HEK293 (cell line): ENCODE measurements at regions not wholly inside any gene's neighbourhood (a gene's known extent, or its start where the extent isn't known, plus 50 kb on each side); places are given as distances from the start of the nearest gene placed in this dataset.

Experiments
- CTCF ChIA-PET: fragments of 350-600 bp; formaldehyde crosslinking; extraction: SDS; loops from one replicate; lab custom pipeline; 2021; ENCODE audit warnings: antibody characterized with exemption; lab: Yijun Ruan, JAX
- POLR2A ChIA-PET: fragments of 300-600 bp; formaldehyde crosslinking; extraction: SDS; loops from one replicate; lab custom pipeline; 2020; ENCODE audit warnings: antibody characterized with exemption, inconsistent platforms; lab: Yijun Ruan, JAX
- H3K27ac ChIP-seq: fragments of 200-500 bp; sonication (Bioruptor generic); 2 replicates; pipeline ENCODE4 v1.5.1; 2014; ENCODE audit warnings: low read depth, low read length, control low read depth, inconsistent platforms; ENCODE audit errors: extremely low read depth
- H3K36me3 ChIP-seq, 2 experiments: fragments of 200-500 bp in 1 of 2; sonication (Bioruptor generic) in 1 of 2; 1 replicate in 1 of 2; 2 replicates in 1 of 2; pipeline ENCODE4 v1.5.1; 2014 to 2017; ENCODE audit warnings: inconsistent platforms in 2 of 2, low read length in 2 of 2; ENCODE audit not compliant: control insufficient read depth in 2 of 2, insufficient read depth in 1 of 2
- H3K4me1 ChIP-seq: fragments of 200-500 bp; sonication (Bioruptor generic); 2 replicates; pipeline ENCODE4 v1.5.1; 2014; ENCODE audit warnings: mild to moderate bottlenecking, low read length, inconsistent platforms; ENCODE audit not compliant: control insufficient read depth, insufficient read depth
- H3K4me3 ChIP-seq: 2 replicates; pipeline ENCODE4 v1.5.1; 2011; ENCODE audit warnings: low read depth, mild to moderate bottlenecking, control low read depth, low read length, moderate library complexity
- H3K9me3 ChIP-seq: fragments of 200-500 bp; sonication (Bioruptor generic); 2 replicates; pipeline ENCODE4 v1.5.1; 2014; ENCODE audit warnings: low read depth, low read length, inconsistent platforms; ENCODE audit not compliant: control insufficient read depth, insufficient read depth
- GLIS1 ChIP-seq: fragments of 450-650 bp; formaldehyde crosslinking; IDR thresholded peaks from 2 replicates; pipeline ENCODE4 v1.5.1; 2016; ENCODE audit warnings: missing biosample characterization, missing genetic modification characterization
- HOXC10 ChIP-seq: sonication (generic); formaldehyde crosslinking; IDR thresholded peaks from 2 replicates; pipeline ENCODE4 v1.8.1; 2023; ENCODE audit warnings: mild to moderate bottlenecking, missing genetic modification reagents
- HOXD13 ChIP-seq: sonication (generic); formaldehyde crosslinking; IDR thresholded peaks from 2 replicates; pipeline ENCODE4 v1.8.0; 2022; ENCODE audit warnings: missing genetic modification reagents, borderline replicate concordance
- INSM2 ChIP-seq: fragments of 450-650 bp; formaldehyde crosslinking; IDR thresholded peaks from 2 replicates; pipeline ENCODE4 v1.5.1; 2016; ENCODE audit warnings: missing biosample characterization, missing genetic modification characterization
- KLF16 ChIP-seq: fragments of 450-650 bp; formaldehyde crosslinking; IDR thresholded peaks from 2 replicates; pipeline ENCODE4 v1.5.1; 2017; ENCODE audit warnings: missing biosample characterization, missing genetic modification characterization
- PBX3 ChIP-seq: sonication (generic); formaldehyde crosslinking; IDR thresholded peaks from 2 replicates; pipeline ENCODE4 v1.8.1; 2022; ENCODE audit warnings: mild to moderate bottlenecking, moderate library complexity, missing genetic modification reagents
- RBAK ChIP-seq: fragments of 450-650 bp; formaldehyde crosslinking; IDR thresholded peaks from 2 replicates; pipeline ENCODE4 v1.5.1; 2016; ENCODE audit warnings: missing biosample characterization, missing genetic modification characterization
- TSHZ1 ChIP-seq: fragments of 450-650 bp; formaldehyde crosslinking; IDR thresholded peaks from 2 replicates; pipeline ENCODE4 v1.5.1; 2016; ENCODE audit warnings: missing biosample characterization, missing genetic modification characterization, borderline replicate concordance
- WT1 ChIP-seq: fragments of 450-650 bp; formaldehyde crosslinking; IDR thresholded peaks from 2 replicates; pipeline ENCODE4 v1.5.1; 2016; ENCODE audit warnings: missing biosample characterization, missing genetic modification characterization
- ZBTB7A ChIP-seq: fragments of 450-650 bp; formaldehyde crosslinking; IDR thresholded peaks from 2 replicates; pipeline ENCODE4 v1.5.1; 2016; ENCODE audit warnings: low read depth, missing biosample characterization, missing genetic modification characterization
- ZFP3 ChIP-seq: fragments of 450-650 bp; formaldehyde crosslinking; IDR thresholded peaks from 2 replicates; pipeline ENCODE4 v1.5.1; 2016; ENCODE audit warnings: low read depth, missing biosample characterization, missing genetic modification characterization
- ZNF10 ChIP-seq: fragments of 450-650 bp; formaldehyde crosslinking; IDR thresholded peaks from 2 replicates; pipeline ENCODE4 v1.5.1; 2017; ENCODE audit warnings: missing biosample characterization, missing genetic modification characterization
- ZNF132 ChIP-seq: fragments of 450-650 bp; formaldehyde crosslinking; IDR thresholded peaks from 2 replicates; pipeline ENCODE4 v1.5.1; 2017; ENCODE audit warnings: missing biosample characterization, missing genetic modification characterization, borderline replicate concordance
- ZNF398 ChIP-seq: fragments of 450-650 bp; formaldehyde crosslinking; IDR thresholded peaks from 2 replicates; pipeline ENCODE4 v1.5.1; 2017; ENCODE audit warnings: missing biosample characterization, missing genetic modification characterization
- ZNF514 ChIP-seq: fragments of 450-650 bp; formaldehyde crosslinking; IDR thresholded peaks from 2 replicates; pipeline ENCODE4 v1.5.1; 2016; ENCODE audit warnings: missing biosample characterization, missing genetic modification characterization
- ZNF548 ChIP-seq: fragments of 450-650 bp; formaldehyde crosslinking; IDR thresholded peaks from 2 replicates; pipeline ENCODE4 v1.5.1; 2016; ENCODE audit warnings: missing biosample characterization, missing genetic modification characterization
- ZNF600 ChIP-seq: fragments of 450-650 bp; formaldehyde crosslinking; IDR thresholded peaks from 2 replicates; pipeline ENCODE4 v1.5.1; 2016; ENCODE audit warnings: missing biosample characterization, missing genetic modification characterization
- ZNF610 ChIP-seq: fragments of 450-650 bp; formaldehyde crosslinking; IDR thresholded peaks from 2 replicates; pipeline ENCODE4 v1.5.1; 2016; ENCODE audit warnings: missing biosample characterization, missing genetic modification characterization, borderline replicate concordance
- ZNF626 ChIP-seq: fragments of 450-650 bp; sonication (Bioruptor Pico); formaldehyde crosslinking; IDR thresholded peaks from 2 replicates; pipeline ENCODE4 v1.5.1; 2018; ENCODE audit warnings: missing biosample characterization, missing genetic modification characterization, inconsistent platforms
- ZNF654 ChIP-seq: fragments of 450-650 bp; formaldehyde crosslinking; IDR thresholded peaks from 2 replicates; pipeline ENCODE4 v1.5.1; 2016; ENCODE audit warnings: low read depth, missing biosample characterization, missing genetic modification characterization
- ZNF701 ChIP-seq: fragments of 450-650 bp; formaldehyde crosslinking; IDR thresholded peaks from 2 replicates; pipeline ENCODE4 v1.5.1; 2016; ENCODE audit warnings: missing biosample characterization, missing genetic modification characterization
- ZNF704 ChIP-seq: fragments of 450-650 bp; formaldehyde crosslinking; IDR thresholded peaks from 2 replicates; pipeline ENCODE4 v1.5.1; 2016; ENCODE audit warnings: missing biosample characterization, missing genetic modification characterization
- ZNF785 ChIP-seq: fragments of 450-650 bp; formaldehyde crosslinking; IDR thresholded peaks from 2 replicates; pipeline ENCODE4 v1.5.1; 2016; ENCODE audit warnings: missing biosample characterization, missing genetic modification characterization
- ZNF791 ChIP-seq: fragments of 450-650 bp; formaldehyde crosslinking; IDR thresholded peaks from 2 replicates; pipeline ENCODE4 v1.5.1; 2016; ENCODE audit warnings: missing biosample characterization, missing genetic modification characterization
- ZSCAN23 ChIP-seq: fragments of 450-650 bp; formaldehyde crosslinking; IDR thresholded peaks from 2 replicates; pipeline ENCODE4 v1.5.1; 2016; ENCODE audit warnings: missing biosample characterization, missing genetic modification characterization

GRCh38 chr2:150417278-150417677 is 70.2 kb downstream of the RND3 start:
- H3K27ac ChIP-seq: no peak overlapping the region
- TF ChIP-seq PBX3 (CRISPR knock-in tag) (no peak), HOXC10 (CRISPR knock-in tag) (no peak), ZNF654 (tag by site-specific recombination) (no peak), ZNF791 (tag by site-specific recombination) (no peak), ZNF610 (tag by site-specific recombination) (peak; percentile 90), ZNF704 (tag by site-specific recombination) (no peak), ZNF398 (tag by site-specific recombination) (no peak), ZBTB7A (tag by site-specific recombination) (no peak), ZFP3 (tag by site-specific recombination) (no peak), ZNF10 (tag by site-specific recombination) (0 out of 2 replicates have a peak, but pooled peaks have one; percentile 21), ZNF626 (tag by site-specific recombination) (no peak), ZNF132 (tag by site-specific recombination) (no peak), KLF16 (tag by site-specific recombination) (no peak), WT1 (tag by site-specific recombination) (no peak), ZNF600 (no peak), ZNF548 (tag by site-specific recombination) (no peak), ZSCAN23 (tag by site-specific recombination) (no peak)
- TF ChIP-seq, all 188 proteins: peak for 2
- ChIA-PET POLR2A (no interaction called here), CTCF (no interaction called here)
- Histone ChIP-seq H3K36me3 (no peaks in the 10 kb centered on the region), H3K4me3 (no peak overlapping the region), H3K9me3 (no peaks in the 10 kb centered on the region), H3K4me1 (no peaks in the 10 kb centered on the region; the same call in 1 of the 2 replicates)

- Histone ChIP-seq H3K36me3 (no peaks in the 10 kb centered on the region), H3K9me3 (no peaks in the 10 kb centered on the region), H3K4me3 (no peak overlapping the region), H3K27ac (no peak overlapping the region), H3K4me1 (no peaks in the 10 kb centered on the region)
- ChIA-PET POLR2A (interaction anchor here (0.5 kb wide), 1 partner anchor 9 kb away, joined by 3 read pairs; no protein-coding TSS in a partner anchor), CTCF (interaction anchor here (1.1 kb wide), 1 partner anchor 12 kb away, joined by 4 read pairs; no protein-coding TSS in a partner anchor)
- TF ChIP-seq GLIS1 (tag by site-specific recombination) (no peak), ZNF701 (no peak), ZNF514 (tag by site-specific recombination) (no peak), RBAK (tag by site-specific recombination) (no peak), ZFP3 (tag by site-specific recombination) (no peak), ZNF785 (tag by site-specific recombination) (no peak), TSHZ1 (tag by site-specific recombination) (no peak), HOXD13 (CRISPR knock-in tag) (no peak), INSM2 (tag by site-specific recombination) (no peak), WT1 (tag by site-specific recombination) (no peak)
Measured at GRCh38 chr2:150415022-150415421, 72.4 kb downstream of the RND3 start.
